ENCODE measurements at regions not wholly inside any gene's neighbourhood (a gene's known extent, or its start where the extent isn't known, plus 50 kb on each side); places are given as distances from the start of the nearest gene placed in this dataset.

GRCh38 chr15:70241561-70242320, 144.0 kb upstream of the TLE3 start:
- DNase-seq (ENCODE audit: low read depth) = no peak
- no peak for TF ChIP-seq CTCF (IDR thresholded peaks at IDR 0.05; ENCODE audit: control insufficient read depth, extremely low read depth, insufficient read depth)
- no peak overlapping the region for H3K4me3 ChIP-seq (ENCODE audit: low read depth, low read length)

GRCh38 chr15:70240820-70241430, 143.2 kb upstream of the TLE3 start:
- H3K4me3 ChIP-seq (ENCODE audit: low read depth, low read length) = no peak overlapping the region
- no peak for TF ChIP-seq CTCF (IDR thresholded peaks at IDR 0.05; ENCODE audit: control insufficient read depth, extremely low read depth, insufficient read depth)
- no peak for DNase-seq (ENCODE audit: low read depth)

- DNase-seq (ENCODE audit: low read depth) = no peak
- H3K4me3 ChIP-seq (ENCODE audit: low read depth, low read length) = no peak overlapping the region
- TF ChIP-seq CTCF (IDR thresholded peaks at IDR 0.05; ENCODE audit: control insufficient read depth, extremely low read depth, insufficient read depth) = no peak
These were observed 142.4 kb upstream of the TLE3 start for GRCh38 chr15:70240082-70240481.

- no peak overlapping the region for H3K4me3 ChIP-seq (ENCODE audit: low read depth, low read length)
- DNase-seq (ENCODE audit: low read depth) = no peak
- no peak for TF ChIP-seq CTCF (IDR thresholded peaks at IDR 0.05; ENCODE audit: control insufficient read depth, extremely low read depth, insufficient read depth)
These were observed 141.2 kb upstream of the TLE3 start for GRCh38 chr15:70238917-70239316.

- DNase-seq (ENCODE audit: low read depth) = no peak
These were observed 139.9 kb upstream of the TLE3 start for GRCh38 chr15:70237626-70238025.

GRCh38 chr15:70236341-70237086, 138.8 kb upstream of the TLE3 start:
- H3K4me3 ChIP-seq (ENCODE audit: low read depth, low read length) = no peak overlapping the region
- TF ChIP-seq CTCF (IDR thresholded peaks at IDR 0.05; ENCODE audit: control insufficient read depth, extremely low read depth, insufficient read depth) = no peak
- DNase-seq (ENCODE audit: low read depth) = no peak

More at GRCh38 chr15:70237626-70238025, 139.9 kb upstream of the TLE3 start:
- TF ChIP-seq CTCF (IDR thresholded peaks at IDR 0.05; ENCODE audit: control insufficient read depth, extremely low read depth, insufficient read depth) = no peak
- no peak overlapping the region for H3K4me3 ChIP-seq (ENCODE audit: low read depth, low read length)
